Fibroblast of lung (primary cell): ENCODE measurements at regions not wholly inside any gene's neighbourhood (a gene's known extent, or its start where the extent isn't known, plus 50 kb on each side); places are given as distances from the start of the nearest gene placed in this dataset.

ENCODE experiments used
- DNase-seq, 2 donors: peaks; one replicate each; pipeline versions ENCODE4 v3.0.0 to v3.0.0-alpha.2; 2010; ENCODE audit warnings: low read depth in 2 of 2
- H2AFZ ChIP-seq: 2 replicates; pipeline ENCODE4 v1.5.1; 2012; ENCODE audit warnings: low read length, control low read depth, inconsistent platforms
- H3K27ac ChIP-seq: 2 replicates; pipeline ENCODE4 v1.5.1; 2011; ENCODE audit warnings: low read length, control low read depth; ENCODE audit not compliant: insufficient read depth
- H3K27me3 ChIP-seq: 2 replicates; pipeline ENCODE4 v1.5.1; 2011; ENCODE audit warnings: mild to moderate bottlenecking, low read length; ENCODE audit not compliant: control insufficient read depth, insufficient read depth
- H3K36me3 ChIP-seq: 2 replicates; pipeline ENCODE4 v1.5.1; 2011; ENCODE audit warnings: low read length; ENCODE audit not compliant: control insufficient read depth, insufficient read depth
- H3K4me1 ChIP-seq: 2 replicates; pipeline ENCODE4 v1.5.1; 2011; ENCODE audit warnings: low read length; ENCODE audit not compliant: control insufficient read depth, insufficient read depth; ENCODE audit errors: extremely low read depth
- H3K4me2 ChIP-seq: 2 replicates; pipeline ENCODE4 v1.5.1; 2011; ENCODE audit warnings: low read length, control low read depth; ENCODE audit not compliant: insufficient read depth; ENCODE audit errors: extremely low read depth
- H3K4me3 ChIP-seq, 4 experiments: fragments of 200-600 bp in 1 of 4; sonication (generic) in 1 of 4; replicated peaks in 1 of 4; 2 replicates each; pipeline ENCODE4 v1.5.1; 2011 to 2016; ENCODE audit warnings: low read length in 4 of 4, low read depth in 3 of 4, mild to moderate bottlenecking in 3 of 4, control low read depth in 2 of 4, inconsistent platforms in 1 of 4, mixed read lengths in 1 of 4; ENCODE audit not compliant: insufficient read depth in 1 of 4; ENCODE audit errors: control extremely low read depth in 1 of 4
- H3K79me2 ChIP-seq: 2 replicates; pipeline ENCODE4 v1.5.1; 2012; ENCODE audit warnings: mild to moderate bottlenecking, low read length, inconsistent platforms; ENCODE audit not compliant: control insufficient read depth, insufficient read depth
- H3K9ac ChIP-seq: 2 replicates; pipeline ENCODE4 v1.5.1; 2011; ENCODE audit warnings: mild to moderate bottlenecking, low read length, control low read depth; ENCODE audit not compliant: insufficient read depth
- H3K9me3 ChIP-seq: 2 replicates; pipeline ENCODE4 v1.5.1; 2012; ENCODE audit warnings: low read depth, low read length; ENCODE audit not compliant: control insufficient read depth, insufficient read depth
- H4K20me1 ChIP-seq: 2 replicates; pipeline ENCODE4 v1.5.1; 2011; ENCODE audit warnings: low read length; ENCODE audit not compliant: control insufficient read depth, insufficient read depth; ENCODE audit errors: extremely low read depth
- EZH2 ChIP-seq: IDR thresholded peaks from 2 replicates; pipeline ENCODE4 v1.5.1; 2012; ENCODE audit warnings: low read length, control low read depth, mild to moderate bottlenecking; ENCODE audit errors: missing control alignments
- TF ChIP-seq, protein P1 (sequence below), 2 donors: IDR thresholded peaks in 1 of 2; conservative IDR thresholded peaks in 1 of 2; 1 replicate in 1 of 2; 2 replicates in 1 of 2; pipeline ENCODE4 v1.5.1; 2011 to 2012; ENCODE audit warnings: low read length in 2 of 2, control low read depth in 1 of 2, inconsistent platforms in 1 of 2, low read depth in 1 of 2, mild to moderate bottlenecking in 1 of 2

- Histone ChIP-seq H3K36me3 (no peaks in the 10 kb centered on the region), H3K4me2 (no peak overlapping the region), H3K9me3 (no peaks in the 10 kb centered on the region), H3K4me1 (no peaks in the 10 kb centered on the region), H3K4me3 (no peak overlapping the region), H3K27me3 (no peaks in the 10 kb centered on the region), H4K20me1 (no peaks in the 10 kb centered on the region), H3K79me2 (no peaks in the 10 kb centered on the region), H3K9ac (no peak overlapping the region), H3K27ac (no peak overlapping the region), H2AFZ (no peak overlapping the region)
- TF ChIP-seq, protein P1, sequence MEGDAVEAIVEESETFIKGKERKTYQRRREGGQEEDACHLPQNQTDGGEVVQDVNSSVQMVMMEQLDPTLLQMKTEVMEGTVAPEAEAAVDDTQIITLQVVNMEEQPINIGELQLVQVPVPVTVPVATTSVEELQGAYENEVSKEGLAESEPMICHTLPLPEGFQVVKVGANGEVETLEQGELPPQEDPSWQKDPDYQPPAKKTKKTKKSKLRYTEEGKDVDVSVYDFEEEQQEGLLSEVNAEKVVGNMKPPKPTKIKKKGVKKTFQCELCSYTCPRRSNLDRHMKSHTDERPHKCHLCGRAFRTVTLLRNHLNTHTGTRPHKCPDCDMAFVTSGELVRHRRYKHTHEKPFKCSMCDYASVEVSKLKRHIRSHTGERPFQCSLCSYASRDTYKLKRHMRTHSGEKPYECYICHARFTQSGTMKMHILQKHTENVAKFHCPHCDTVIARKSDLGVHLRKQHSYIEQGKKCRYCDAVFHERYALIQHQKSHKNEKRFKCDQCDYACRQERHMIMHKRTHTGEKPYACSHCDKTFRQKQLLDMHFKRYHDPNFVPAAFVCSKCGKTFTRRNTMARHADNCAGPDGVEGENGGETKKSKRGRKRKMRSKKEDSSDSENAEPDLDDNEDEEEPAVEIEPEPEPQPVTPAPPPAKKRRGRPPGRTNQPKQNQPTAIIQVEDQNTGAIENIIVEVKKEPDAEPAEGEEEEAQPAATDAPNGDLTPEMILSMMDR (conservative IDR thresholded peaks at IDR 0.05 in 1 of 2, IDR thresholded peaks at IDR 0.05 in 1 of 2; ENCODE audit: low read depth in 1 of 2, low read length in 2 of 2) = peak in 1 of 2 donors; percentile 27
- no peak for TF ChIP-seq EZH2
- peak; percentile 18 to 27 for DNase-seq
These were observed 91.6 kb downstream of the DHRS2 start for GRCh38 chr14:23727566-23728335.

GRCh38 chr14:23728791-23729190 is 92.6 kb downstream of the DHRS2 start:
- Histone ChIP-seq H4K20me1 (no peaks in the 10 kb centered on the region), H3K4me3 (no peak overlapping the region), H3K36me3 (no peaks in the 10 kb centered on the region), H2AFZ (no peak overlapping the region), H3K4me2 (no peak overlapping the region), H3K79me2 (no peaks in the 10 kb centered on the region), H3K9me3 (no peaks in the 10 kb centered on the region), H3K9ac (no peak overlapping the region), H3K27ac (no peak overlapping the region), H3K4me1 (no peaks in the 10 kb centered on the region), H3K27me3 (no peaks in the 10 kb centered on the region)
- DNase-seq = no peak
- no peak for TF ChIP-seq EZH2
- TF ChIP-seq, protein P1 (conservative IDR thresholded peaks at IDR 0.05 in 1 of 2, IDR thresholded peaks at IDR 0.05 in 1 of 2; ENCODE audit: low read depth in 1 of 2, low read length in 2 of 2) = no peak

DNA sequence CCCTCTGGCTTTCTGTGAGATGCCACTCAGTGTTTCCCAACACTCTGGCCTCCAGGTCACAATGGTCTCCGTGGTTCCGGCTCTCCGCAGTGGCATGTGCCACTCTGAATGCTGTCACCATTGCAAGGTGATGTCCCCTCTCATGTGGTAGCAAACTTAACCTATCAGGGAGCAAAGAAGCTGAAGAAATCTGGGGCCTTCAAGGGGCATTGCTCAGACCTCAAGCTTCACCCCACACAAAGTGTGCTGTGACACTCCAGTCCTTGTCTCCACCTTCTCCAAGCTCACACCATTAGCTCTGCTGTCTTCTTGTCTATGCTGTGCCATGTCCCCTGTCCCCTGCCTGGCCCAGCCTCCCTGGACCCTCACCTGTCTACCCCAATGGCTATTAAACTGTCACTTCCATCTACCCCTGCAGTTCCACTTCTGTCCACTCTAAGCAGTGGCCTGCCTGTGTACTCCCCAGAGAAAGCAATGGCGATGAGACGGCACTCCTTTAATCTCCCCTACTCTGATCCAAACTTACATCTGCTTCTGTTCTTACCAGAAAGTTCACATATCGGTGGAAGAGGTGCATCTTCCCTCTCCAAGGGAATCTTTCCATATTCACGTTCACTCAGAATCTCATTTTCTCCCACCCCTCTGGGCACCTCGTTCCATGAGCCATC is 93.7 kb downstream of the DHRS2 start:
- Histone ChIP-seq H3K36me3 (no peaks in the 10 kb centered on the region), H3K27ac (no peak overlapping the region), H3K27me3 (no peaks in the 10 kb centered on the region), H4K20me1 (no peaks in the 10 kb centered on the region), H2AFZ (no peak overlapping the region), H3K79me2 (no peaks in the 10 kb centered on the region), H3K4me3 (no peak overlapping the region), H3K9me3 (no peaks in the 10 kb centered on the region), H3K4me2 (no peak overlapping the region), H3K9ac (no peak overlapping the region), H3K4me1 (no peaks in the 10 kb centered on the region)
- DNase-seq = no peak
- TF ChIP-seq, protein P1 (conservative IDR thresholded peaks at IDR 0.05 in 1 of 2, IDR thresholded peaks at IDR 0.05 in 1 of 2; ENCODE audit: low read depth in 1 of 2, low read length in 2 of 2) = no peak
- no peak for TF ChIP-seq EZH2
